GM12878 (cell line): ENCODE measurements at regions not wholly inside any gene's neighbourhood (a gene's known extent, or its start where the extent isn't known, plus 50 kb on each side); places are given as distances from the start of the nearest gene placed in this dataset.

Experiments used
- ETV6 ChIP-seq, 2 experiments: fragments of 450-650 bp in 1 of 2; IDR thresholded peaks in 1 of 2; conservative IDR thresholded peaks in 1 of 2; 2 replicates each; pipeline ENCODE4 v1.6.1; 2014; ENCODE audit warnings: antibody characterized with exemption in 1 of 2, borderline replicate concordance in 1 of 2, low read depth in 1 of 2, mild to moderate bottlenecking in 1 of 2, moderate library complexity in 1 of 2
- EZH2 ChIP-seq: IDR thresholded peaks from 2 replicates; pipeline ENCODE4 v1.6.1; 2012; ENCODE audit warnings: low read depth, mild to moderate bottlenecking, control low read depth, inconsistent platforms, low read length, borderline replicate concordance; ENCODE audit not compliant: control insufficient read depth
- MAX ChIP-seq: IDR thresholded peaks from 2 replicates; pipeline ENCODE4 v1.6.1; 2012; ENCODE audit warnings: low read depth, low read length, improper control_type of control experiment

GRCh38 chr21:41616031-41616591, 108.2 kb upstream of the TMPRSS2 start:
- no peak for TF ChIP-seq MAX
- TF ChIP-seq EZH2: no peak
- TF ChIP-seq ETV6 (conservative IDR thresholded peaks at IDR 0.05 in 1 of 2, IDR thresholded peaks at IDR 0.05 in 1 of 2; ENCODE audit: borderline replicate concordance in 1 of 2, low read depth in 1 of 2): no peak
